IMR-90 (cell line): ENCODE measurements at regions not wholly inside any gene's neighbourhood (a gene's known extent, or its start where the extent isn't known, plus 50 kb on each side); places are given as distances from the start of the nearest gene placed in this dataset.

Source experiments
- ATAC-seq: fragments of 200-7000 bp; cut with Tn5 transposase; 2 replicates; pipeline ENCODE4 v1.9.1; 2020; ENCODE audit warnings: low read depth, mild to moderate bottlenecking, moderate library complexity
- BruUV-seq: library from RNA; stranded (reverse); fragments of 400-500 nt; replicated peaks from 2 replicates; lab custom pipeline; 2021; lab: Mats Ljungman, UMichigan
- CTCF ChIA-PET: fragments of 300-600 bp; formaldehyde crosslinking; extraction: SDS; loops from one replicate; lab custom pipeline; 2021; ENCODE audit warnings: antibody characterized with exemption; lab: Yijun Ruan, JAX
- POLR2A ChIA-PET: fragments of 300-600 bp; sonication (Branson Sonifier 250); formaldehyde crosslinking; loops from one replicate; lab custom pipeline; 2022; ENCODE audit warnings: antibody characterized with exemption; ENCODE audit not compliant: unreplicated experiment; lab: Charles Lee
- DNase-seq: peaks from one replicate; pipeline ENCODE4 v3.0.0; 2013
- H2AFZ ChIP-seq: replicated peaks from 2 replicates; pipeline ENCODE3; 2013; ENCODE audit warnings: low read length, mild to moderate bottlenecking; ENCODE audit not compliant: poor library complexity
- H2AK5ac ChIP-seq: 2 replicates; pipeline ENCODE4 v1.6.1; 2013; ENCODE audit warnings: low read depth, low read length, inconsistent platforms
- H2AK9ac ChIP-seq: replicated peaks from 2 replicates; pipeline ENCODE3; 2013; ENCODE audit warnings: mild to moderate bottlenecking, low read depth, low read length, moderate library complexity; ENCODE audit not compliant: poor library complexity
- H2BK120ac ChIP-seq: 2 replicates; pipeline ENCODE4 v1.6.1; 2013; ENCODE audit warnings: low read depth, low read length, inconsistent platforms
- H2BK15ac ChIP-seq: 3 replicates; pipeline ENCODE4 v1.6.1; 2013; ENCODE audit warnings: low read depth, low read length, inconsistent platforms
- H2BK20ac ChIP-seq: 2 replicates; pipeline ENCODE4 v1.6.1; 2013; ENCODE audit warnings: low read depth, mild to moderate bottlenecking, inconsistent platforms, low read length, moderate library complexity
- H2BK5ac ChIP-seq: 2 replicates; pipeline ENCODE4 v1.6.1; 2013; ENCODE audit warnings: mild to moderate bottlenecking, low read depth, low read length, inconsistent platforms; ENCODE audit not compliant: poor library complexity, severe bottlenecking
- H3K14ac ChIP-seq: replicated peaks from 2 replicates; pipeline ENCODE4 v1.6.1; 2013; ENCODE audit warnings: low read depth, low read length, inconsistent platforms
- H3K18ac ChIP-seq: 2 replicates; pipeline ENCODE4 v1.6.1; 2013; ENCODE audit warnings: low read depth, low read length, control low read depth
- H3K23ac ChIP-seq: 2 replicates; pipeline ENCODE4 v1.6.1; 2013; ENCODE audit warnings: low read depth, low read length, inconsistent platforms
- H3K27ac ChIP-seq: 2 replicates; pipeline ENCODE4 v1.5.1; 2013; ENCODE audit warnings: mild to moderate bottlenecking, control low read depth, low read length; ENCODE audit not compliant: insufficient read depth
- H3K27me3 ChIP-seq: 2 replicates; pipeline ENCODE4 v1.6.1; 2013; ENCODE audit warnings: low read length; ENCODE audit not compliant: control insufficient read depth, insufficient read depth
- H3K36me3 ChIP-seq: 2 replicates; pipeline ENCODE4 v1.6.1; 2013; ENCODE audit warnings: low read length, mixed read lengths; ENCODE audit not compliant: control insufficient read depth, insufficient read depth
- H3K4ac ChIP-seq: 2 replicates; pipeline ENCODE4 v1.6.1; 2013; ENCODE audit warnings: low read depth, low read length, inconsistent platforms
- H3K4me1 ChIP-seq: 2 replicates; pipeline ENCODE4 v1.6.1; 2013; ENCODE audit warnings: low read length, mixed read lengths; ENCODE audit not compliant: control insufficient read depth, insufficient read depth
- H3K4me2 ChIP-seq: 2 replicates; pipeline ENCODE4 v1.6.1; 2013; ENCODE audit warnings: low read depth, mild to moderate bottlenecking, control low read depth, low read length, moderate library complexity
- H3K4me3 ChIP-seq: 2 replicates; pipeline ENCODE4 v1.5.1; 2013; ENCODE audit warnings: low read depth, mild to moderate bottlenecking, control low read depth, low read length, moderate library complexity; ENCODE audit not compliant: insufficient read depth
- H3K56ac ChIP-seq: 2 replicates; pipeline ENCODE4 v1.6.1; 2013; ENCODE audit warnings: low read length, inconsistent platforms; ENCODE audit not compliant: insufficient read depth; ENCODE audit errors: extremely low read depth
- H3K79me1 ChIP-seq, 2 experiments: 2 replicates each; pipeline ENCODE4 v1.6.1; 2013; ENCODE audit warnings: low read length in 2 of 2, inconsistent platforms in 1 of 2, low read depth in 1 of 2
- H3K9ac ChIP-seq: 2 replicates; pipeline ENCODE4 v1.6.1; 2013; ENCODE audit warnings: low read depth, low read length, control low read depth
- H3K9me1 ChIP-seq: 2 replicates; pipeline ENCODE4 v1.6.1; 2013; ENCODE audit warnings: low read length, inconsistent platforms; ENCODE audit not compliant: insufficient read depth
- H3K9me3 ChIP-seq: 2 replicates; pipeline ENCODE4 v1.6.1; 2013; ENCODE audit warnings: low read length; ENCODE audit not compliant: control insufficient read depth, insufficient read depth
- H4K20me1 ChIP-seq: 2 replicates; pipeline ENCODE4 v1.6.1; 2013; ENCODE audit warnings: low read length, inconsistent platforms; ENCODE audit not compliant: insufficient read depth
- H4K5ac ChIP-seq: 2 replicates; pipeline ENCODE4 v1.6.1; 2013; ENCODE audit warnings: mild to moderate bottlenecking, low read depth, low read length, control low read depth
- H4K8ac ChIP-seq, 2 experiments: 2 replicates each; pipeline ENCODE4 v1.6.1; 2013; ENCODE audit warnings: low read depth in 2 of 2, low read length in 2 of 2, control low read depth in 1 of 2, inconsistent platforms in 1 of 2
- H4K91ac ChIP-seq: 2 replicates; pipeline ENCODE4 v1.6.1; 2013; ENCODE audit warnings: low read depth, low read length, inconsistent platforms; ENCODE audit not compliant: insufficient read depth
- BHLHE40 ChIP-seq: fragments of 150-350 bp; IDR thresholded peaks from 2 replicates; pipeline ENCODE4 v1.6.1; 2016; ENCODE audit warnings: mild to moderate bottlenecking, low read depth, low read length
- CEBPB ChIP-seq: IDR thresholded peaks from 2 replicates; pipeline ENCODE4 v1.6.1; 2012; ENCODE audit warnings: low read depth, low read length, improper control_type of control experiment
- CHD1 ChIP-seq: IDR thresholded peaks from 2 replicates; pipeline ENCODE4 v1.6.1; 2012; ENCODE audit warnings: low read depth, low read length, improper control_type of control experiment
- CTCF ChIP-seq: conservative IDR thresholded peaks from 2 replicates; pipeline ENCODE4 v1.5.1; 2012; ENCODE audit warnings: mild to moderate bottlenecking, low read depth, low read length, improper control_type of control experiment
- ELK1 ChIP-seq: fragments of 150-350 bp; IDR thresholded peaks from 2 replicates; pipeline ENCODE4 v1.6.1; 2016; ENCODE audit warnings: low read depth, mild to moderate bottlenecking, low read length, moderate library complexity, borderline replicate concordance
- FOS ChIP-seq: fragments of 150-350 bp; IDR thresholded peaks from 2 replicates; pipeline ENCODE4 v1.6.1; 2016; ENCODE audit warnings: low read depth, low read length
- MAZ ChIP-seq: IDR thresholded peaks from 2 replicates; pipeline ENCODE4 v1.6.1; 2012; ENCODE audit warnings: low read depth, mild to moderate bottlenecking, low read length, improper control_type of control experiment, moderate library complexity, borderline replicate concordance
- MXI1 ChIP-seq: IDR thresholded peaks from 2 replicates; pipeline ENCODE4 v1.6.1; 2012; ENCODE audit warnings: low read depth, mild to moderate bottlenecking, low read length, moderate library complexity, borderline replicate concordance
- POLR2A ChIP-seq: IDR thresholded peaks from 2 replicates; pipeline ENCODE4 v1.6.1; 2012; ENCODE audit warnings: mild to moderate bottlenecking, low read depth, low read length
- RAD21 ChIP-seq: IDR thresholded peaks from 2 replicates; pipeline ENCODE4 v1.6.1; 2012; ENCODE audit warnings: low read length, improper control_type of control experiment
- RFX5 ChIP-seq: IDR thresholded peaks from 2 replicates; pipeline ENCODE4 v1.8.0; 2012; ENCODE audit warnings: low read depth, mild to moderate bottlenecking, low read length, moderate library complexity
- SMC3 ChIP-seq: fragments of 150-350 bp; IDR thresholded peaks from 2 replicates; pipeline ENCODE4 v1.6.1; 2016; ENCODE audit warnings: low read depth, mild to moderate bottlenecking, antibody characterized with exemption, low read length, moderate library complexity
- WGBS, 2 experiments: methylation state at CpG; one replicate each; pipeline versions ENCODE4 v1.1.5 to v1.1.7; 2013; ENCODE audit warnings: missing lambda C conversion rate in 2 of 2; ENCODE audit not compliant: insufficient read length in 1 of 2; ENCODE audit errors: extremely low coverage in 2 of 2; 5-methylcytosine and 5-hydroxymethylcytosine counted together
- dilution Hi-C: fragments of 300-500 bp; cut with HindIII; formaldehyde crosslinking; loops from one replicate; pipeline ENCODE4 v1.14.3; 2018; ENCODE audit warnings: low sequenced_read_pairs; ENCODE audit not compliant: unreplicated experiment
- in situ Hi-C: fragments of 300-500 bp; cut with MboI; formaldehyde crosslinking; loops from 3 replicates; pipeline ENCODE4 v1.14.3; 2019; ENCODE audit warnings: low sequenced_read_pairs, inconsistent platforms, mixed read lengths
- intact Hi-C: fragments of 100-400 bp; cut with micrococcal nuclease; formaldehyde crosslinking; loops from 2 replicates; pipeline ENCODE4 v1.10.0; 2022
- TF ChIP-seq, protein P1 (sequence below): fragments of 150-350 bp; IDR thresholded peaks from 2 replicates; pipeline ENCODE4 v1.6.1; 2017; ENCODE audit warnings: mild to moderate bottlenecking, antibody characterized with exemption, low read length, low read depth

- H3K9me3 ChIP-seq: no peaks in the 10 kb centered on the region
- no peak overlapping the region for H2BK20ac ChIP-seq
- DNase-seq (no peak), ATAC-seq (no peak)
- ChIA-PET POLR2A (no interaction called here), CTCF (no interaction called here)
- WGBS, 2 experiments: 80% methylated on average over 1 of the region's 14 CpGs; no CpG with 5 or more reads in 1 of the 2 experiments
- no peak overlapping the region for H2BK15ac ChIP-seq
- H2BK5ac ChIP-seq: no peak overlapping the region
- H3K23ac ChIP-seq: no peak overlapping the region
- no peak overlapping the region for H3K18ac ChIP-seq
- no peak overlapping the region for H3K4me3 ChIP-seq
- H3K79me1 ChIP-seq: no peaks in the 10 kb centered on the region
- intact Hi-C loops: no loop called here
- TF ChIP-seq MXI1 (no peak), FOS (no peak), ELK1 (no peak), CHD1 (no peak), CEBPB (no peak), SMC3 (no peak), MAZ (no peak), RFX5 (no peak), BHLHE40 (no peak), POLR2A (no peak), RAD21 (no peak), CTCF (no peak)
- TF ChIP-seq, protein P1, sequence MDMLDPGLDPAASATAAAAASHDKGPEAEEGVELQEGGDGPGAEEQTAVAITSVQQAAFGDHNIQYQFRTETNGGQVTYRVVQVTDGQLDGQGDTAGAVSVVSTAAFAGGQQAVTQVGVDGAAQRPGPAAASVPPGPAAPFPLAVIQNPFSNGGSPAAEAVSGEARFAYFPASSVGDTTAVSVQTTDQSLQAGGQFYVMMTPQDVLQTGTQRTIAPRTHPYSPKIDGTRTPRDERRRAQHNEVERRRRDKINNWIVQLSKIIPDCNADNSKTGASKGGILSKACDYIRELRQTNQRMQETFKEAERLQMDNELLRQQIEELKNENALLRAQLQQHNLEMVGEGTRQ: no peak
- no peak overlapping the region for H4K8ac ChIP-seq
- no peak overlapping the region for H3K4me2 ChIP-seq
- no peak overlapping the region for H4K91ac ChIP-seq
- H3K36me3 ChIP-seq: no peaks in the 10 kb centered on the region
- no peaks in the 10 kb centered on the region for H4K20me1 ChIP-seq
- dilution Hi-C loops: no loop called here
- no peak overlapping the region for H2AFZ ChIP-seq
- H3K9me1 ChIP-seq: no peaks in the 10 kb centered on the region
- peaks cover 7% of the 10 kb centered on the region; the same call in 1 of the 2 replicates for H3K27me3 ChIP-seq
- H3K14ac ChIP-seq: no peak overlapping the region
- H2AK9ac ChIP-seq: no peak overlapping the region
- H2BK120ac ChIP-seq: no peak overlapping the region
- H2AK5ac ChIP-seq: no peak overlapping the region
- H4K5ac ChIP-seq: no peak overlapping the region
- BruUV-seq: no TSS peak
- no peak overlapping the region for H3K27ac ChIP-seq
- H3K4ac ChIP-seq: no peak overlapping the region
- in situ Hi-C loops: loop anchor here (10.0 kb wide), 1 partner anchor 320 kb away; no protein-coding TSS in a partner anchor
- no peak overlapping the region for H3K9ac ChIP-seq
- no peak overlapping the region for H3K56ac ChIP-seq
- H3K4me1 ChIP-seq: peaks cover 8% of the 10 kb centered on the region; the same call in 1 of the 2 replicates
These were observed 102.3 kb downstream of the SIK1 start for GRCh38 chr21:43324596-43324995.
